ENCODE measurements at regions not wholly inside any gene's neighbourhood (a gene's known extent, or its start where the extent isn't known, plus 50 kb on each side); places are given as distances from the start of the nearest gene placed in this dataset.

DNA sequence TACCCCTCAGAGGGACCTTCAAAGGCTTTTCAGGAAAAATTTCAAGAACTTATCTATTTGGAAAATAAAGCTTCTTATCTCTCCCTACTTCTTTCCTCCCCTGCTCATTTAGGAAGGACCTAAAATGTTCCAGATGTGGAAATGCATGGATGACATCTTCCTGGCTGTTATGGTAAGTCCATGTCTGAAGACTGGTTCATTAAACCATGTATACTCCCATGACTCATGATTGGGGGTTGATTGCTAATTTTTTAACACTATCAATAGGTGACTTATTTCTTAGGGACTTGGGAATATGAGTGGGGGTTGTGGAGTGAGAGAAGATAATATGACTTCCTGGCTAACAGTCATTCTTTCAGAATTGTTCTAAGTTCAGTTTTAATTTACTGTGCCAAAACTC, 104.0 kb upstream of the PARD3B start:
- no peaks in the 10 kb centered on the region for H3K27me3 ChIP-seq
- TF ChIP-seq, protein P1, sequence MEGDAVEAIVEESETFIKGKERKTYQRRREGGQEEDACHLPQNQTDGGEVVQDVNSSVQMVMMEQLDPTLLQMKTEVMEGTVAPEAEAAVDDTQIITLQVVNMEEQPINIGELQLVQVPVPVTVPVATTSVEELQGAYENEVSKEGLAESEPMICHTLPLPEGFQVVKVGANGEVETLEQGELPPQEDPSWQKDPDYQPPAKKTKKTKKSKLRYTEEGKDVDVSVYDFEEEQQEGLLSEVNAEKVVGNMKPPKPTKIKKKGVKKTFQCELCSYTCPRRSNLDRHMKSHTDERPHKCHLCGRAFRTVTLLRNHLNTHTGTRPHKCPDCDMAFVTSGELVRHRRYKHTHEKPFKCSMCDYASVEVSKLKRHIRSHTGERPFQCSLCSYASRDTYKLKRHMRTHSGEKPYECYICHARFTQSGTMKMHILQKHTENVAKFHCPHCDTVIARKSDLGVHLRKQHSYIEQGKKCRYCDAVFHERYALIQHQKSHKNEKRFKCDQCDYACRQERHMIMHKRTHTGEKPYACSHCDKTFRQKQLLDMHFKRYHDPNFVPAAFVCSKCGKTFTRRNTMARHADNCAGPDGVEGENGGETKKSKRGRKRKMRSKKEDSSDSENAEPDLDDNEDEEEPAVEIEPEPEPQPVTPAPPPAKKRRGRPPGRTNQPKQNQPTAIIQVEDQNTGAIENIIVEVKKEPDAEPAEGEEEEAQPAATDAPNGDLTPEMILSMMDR (IDR thresholded peaks at IDR 0.05): no peak
- TF ChIP-seq POLR2AphosphoS5 (IDR thresholded peaks at IDR 0.05) (no peak), POLR2A (IDR thresholded peaks at IDR 0.05; ENCODE audit: low read depth) (no peak), EP300 (IDR thresholded peaks at IDR 0.05) (no peak)
- intact Hi-C loops (cut with DNase I): no loop called here
- peaks cover 0 to 1% (median 0%) of the 10 kb centered on the region in 4 donors for H3K4me1 ChIP-seq
- no peaks in the 10 kb centered on the region for H3K9me3 ChIP-seq
- no peak for DNase-seq (ENCODE audit: extremely low spot score)
- H3K27ac ChIP-seq (replicated peaks in 1 of 4): no peak overlapping the region
- H3K36me3 ChIP-seq: no peaks in the 10 kb centered on the region
- H3K4me3 ChIP-seq: no peak overlapping the region

GRCh38 chr2:204445149-204445548, 100.1 kb upstream of the PARD3B start:
- DNase-seq (ENCODE audit: extremely low spot score): no peak
- Histone ChIP-seq H3K4me1 (no peaks in the 10 kb centered on the region), H3K4me3 (no peak overlapping the region), H3K9me3 (no peaks in the 10 kb centered on the region), H3K27ac (replicated peaks in 1 of 4) (no peak overlapping the region), H3K36me3 (no peaks in the 10 kb centered on the region), H3K27me3 (no peaks in the 10 kb centered on the region)
- TF ChIP-seq POLR2AphosphoS5 (IDR thresholded peaks at IDR 0.05) (no peak), POLR2A (IDR thresholded peaks at IDR 0.05; ENCODE audit: low read depth) (no peak), EP300 (IDR thresholded peaks at IDR 0.05) (no peak)
- TF ChIP-seq, protein P1 (IDR thresholded peaks at IDR 0.05): no peak
- WGBS: 93% methylated on average over 3 of the region's 3 CpGs
- intact Hi-C loops (cut with DNase I): no loop called here

- no peak overlapping the region for H3K27ac ChIP-seq (replicated peaks in 1 of 4)
- no peaks in the 10 kb centered on the region for H3K27me3 ChIP-seq
- no peaks in the 10 kb centered on the region for H3K36me3 ChIP-seq
- no peak for DNase-seq (ENCODE audit: extremely low spot score)
- H3K4me1 ChIP-seq: peaks cover 3 to 12% (median 10%) of the 10 kb centered on the region in 4 donors
- TF ChIP-seq POLR2A (IDR thresholded peaks at IDR 0.05; ENCODE audit: low read depth): no peak
- TF ChIP-seq POLR2AphosphoS5 (IDR thresholded peaks at IDR 0.05): no peak
- TF ChIP-seq, protein P1 (IDR thresholded peaks at IDR 0.05): no peak
- TF ChIP-seq EP300 (IDR thresholded peaks at IDR 0.05): no peak
- H3K9me3 ChIP-seq: no peaks in the 10 kb centered on the region
- 95% methylated on average over 2 of the region's 2 CpGs for WGBS
- no peak overlapping the region for H3K4me3 ChIP-seq
- intact Hi-C loops (cut with DNase I): no loop called here
Observed at GRCh38 chr2:204447722-204448121, 97.6 kb upstream of the PARD3B start.

- no peak for DNase-seq (ENCODE audit: extremely low spot score)
- TF ChIP-seq POLR2A (IDR thresholded peaks at IDR 0.05; ENCODE audit: low read depth) (no peak), EP300 (IDR thresholded peaks at IDR 0.05) (no peak), POLR2AphosphoS5 (IDR thresholded peaks at IDR 0.05) (no peak)
- TF ChIP-seq, protein P1 (IDR thresholded peaks at IDR 0.05): no peak
- H3K4me3 ChIP-seq: no peak overlapping the region
- no peaks in the 10 kb centered on the region for H3K9me3 ChIP-seq
- H3K4me1 ChIP-seq: peaks cover 21 to 35% (median 32%) of the 10 kb centered on the region in 4 donors
- WGBS: 98% methylated on average over 3 of the region's 3 CpGs
- intact Hi-C loops (cut with DNase I): no loop called here
- no peaks in the 10 kb centered on the region for H3K27me3 ChIP-seq
- no peaks in the 10 kb centered on the region for H3K36me3 ChIP-seq
- no peak overlapping the region for H3K27ac ChIP-seq (replicated peaks in 1 of 4)
Observed at GRCh38 chr2:204449977-204450376, 95.3 kb upstream of the PARD3B start.

DNA sequence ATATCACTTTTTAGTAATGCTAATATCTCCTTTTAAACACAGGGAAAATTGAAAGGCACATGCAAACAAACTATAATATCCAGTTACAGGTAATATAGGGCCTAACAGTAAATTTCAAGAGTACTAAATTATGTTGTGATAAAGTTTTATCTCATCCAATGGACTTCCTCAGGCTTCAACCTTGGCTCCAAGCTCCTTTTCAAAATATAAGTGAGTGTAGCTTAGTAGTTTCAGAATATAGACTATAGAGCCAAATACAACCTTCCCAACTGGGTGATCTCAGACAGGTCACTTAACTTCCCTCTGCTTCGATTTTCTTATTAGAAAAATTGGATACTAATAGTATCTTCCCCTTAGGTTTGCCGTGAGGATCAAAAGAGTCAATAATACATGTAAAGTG, 93.5 kb upstream of the PARD3B start:
- Histone ChIP-seq H3K27ac (replicated peaks in 1 of 4) (peak overlapping the region; percentile 62 to 78 (median 72)), H3K4me3 (no peak overlapping the region)
- WGBS: 47% methylated on average over 2 of the region's 2 CpGs

More for the DNA sequence above, 93.5 kb upstream of the PARD3B start:
- no peaks in the 10 kb centered on the region for H3K9me3 ChIP-seq
- intact Hi-C loops (cut with DNase I): no loop called here
- DNase-seq (ENCODE audit: extremely low spot score): no peak
- peaks cover 21 to 36% (median 32%) of the 10 kb centered on the region in 4 donors for H3K4me1 ChIP-seq
- H3K27me3 ChIP-seq: no peaks in the 10 kb centered on the region
- H3K36me3 ChIP-seq: no peaks in the 10 kb centered on the region
- TF ChIP-seq, protein P1 (IDR thresholded peaks at IDR 0.05): no peak
- TF ChIP-seq POLR2A (IDR thresholded peaks at IDR 0.05; ENCODE audit: low read depth): no peak
- TF ChIP-seq EP300 (IDR thresholded peaks at IDR 0.05): no peak
- no peak for TF ChIP-seq POLR2AphosphoS5 (IDR thresholded peaks at IDR 0.05)

Measured in esophagus muscularis mucosa (tissue), 4 donors.